ENCODE measurements at regions not wholly inside any gene's neighbourhood (a gene's known extent, or its start where the extent isn't known, plus 50 kb on each side); places are given as distances from the start of the nearest gene placed in this dataset.

DNA sequence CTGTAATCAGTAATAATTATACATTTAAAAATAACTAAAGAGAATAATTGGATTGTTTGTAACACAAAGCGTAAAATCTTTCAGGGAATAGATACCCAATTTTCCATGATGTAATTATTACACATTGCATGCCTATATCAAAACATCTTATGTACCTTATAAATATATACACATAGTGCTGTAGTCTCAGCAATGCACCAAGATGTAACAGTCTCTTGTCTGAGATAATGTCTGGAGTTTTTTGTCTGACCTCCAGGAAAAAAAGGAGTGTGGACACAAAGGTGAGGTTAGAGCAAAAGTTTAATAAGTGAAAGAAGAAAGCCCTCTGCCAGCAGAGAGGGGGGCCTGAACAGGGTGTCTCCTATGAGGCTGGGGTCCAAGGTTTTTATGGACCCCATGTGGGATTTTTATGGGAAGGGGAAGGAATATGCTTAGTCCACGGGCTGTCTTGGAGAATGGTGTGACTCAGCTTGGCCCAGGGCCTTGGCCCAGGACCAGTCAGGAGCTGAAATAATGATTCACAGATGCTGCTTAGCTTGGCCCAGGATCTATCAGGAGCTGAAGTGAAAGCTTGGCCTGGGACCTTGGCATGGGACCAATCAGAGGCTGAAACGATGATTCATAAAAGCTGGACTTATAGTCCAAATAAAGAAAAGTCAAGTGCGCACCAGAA, 545.0 kb downstream of the ZPLD1 start:
- 34 to 39% (median 35%) methylated on average over 4 of the region's 4 CpGs for WGBS, 4 donors
- peak overlapping the region in 2 of 5 donors; percentile 58 to 60 for H3K27ac ChIP-seq
- H3K36me3 ChIP-seq (replicated peaks in 1 of 2): no peaks in the 10 kb centered on the region
- H3K4me1 ChIP-seq (replicated peaks in 1 of 2): peaks cover 0 to 9% of the 10 kb centered on the region in 2 donors
- H3K9me3 ChIP-seq (replicated peaks in 1 of 3): no peaks in the 10 kb centered on the region
- H3K4me3 ChIP-seq: peak overlapping the region in 1 of 4 donors; percentile 22
- peak; percentile 88 to 96 (median 95) for DNase-seq
- TF ChIP-seq CTCF (IDR thresholded peaks at IDR 0.05) (no peak), POLR2A (IDR thresholded peaks at IDR 0.05) (no peak)
- intact Hi-C loops (cut with DNase I): no loop called here
- H3K27me3 ChIP-seq: no peaks in the 10 kb centered on the region

GRCh38 chr3:102980355-102980696, 545.5 kb downstream of the ZPLD1 start:
- intact Hi-C loops (cut with DNase I): no loop called here

DNA sequence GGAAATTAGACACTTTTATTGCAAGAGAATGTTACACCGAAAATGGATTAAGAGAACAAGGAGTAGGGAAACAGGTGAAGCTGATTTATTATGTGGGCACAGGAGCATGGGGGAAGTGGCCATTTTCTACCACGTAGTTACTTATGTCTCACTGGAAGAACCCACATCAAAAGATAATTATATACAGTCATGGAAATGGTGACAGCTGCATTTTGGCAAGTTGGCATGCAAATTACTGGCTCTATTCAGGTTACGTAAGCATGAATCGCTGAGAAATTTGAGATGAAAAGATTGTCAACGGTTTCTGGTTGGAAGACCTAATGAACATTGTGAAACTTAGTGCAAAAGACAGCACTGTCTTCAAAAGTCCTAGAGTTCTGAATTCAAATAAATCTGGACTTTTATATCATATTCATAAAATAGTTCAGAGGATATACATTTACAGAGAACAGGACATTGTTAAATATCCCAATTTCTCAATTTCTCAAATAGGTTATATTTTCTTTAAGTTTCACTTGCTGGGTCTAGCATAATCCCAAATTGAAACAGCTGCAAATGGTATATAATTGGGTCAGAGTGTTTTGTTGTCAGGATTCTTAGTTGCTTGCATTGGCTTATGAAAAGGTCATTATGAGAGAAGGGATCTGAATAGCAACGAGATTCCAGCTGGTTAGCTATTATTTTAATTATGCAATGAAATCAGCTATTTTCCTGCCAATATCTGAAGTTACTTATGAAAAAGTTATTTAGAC, 567.8 kb downstream of the ZPLD1 start:
- Histone ChIP-seq H3K4me3 (no peak overlapping the region), H3K27me3 (no peaks in the 10 kb centered on the region), H3K9me3 (replicated peaks in 1 of 3) (no peaks in the 10 kb centered on the region), H3K4me1 (replicated peaks in 1 of 2) (no peaks in the 10 kb centered on the region), H3K27ac (no peak overlapping the region), H3K36me3 (replicated peaks in 1 of 2) (no peaks in the 10 kb centered on the region)
- TF ChIP-seq CTCF (IDR thresholded peaks at IDR 0.05) (no peak), POLR2A (IDR thresholded peaks at IDR 0.05) (no peak)
- intact Hi-C loops (cut with DNase I): no loop called here
- DNase-seq: no peak
- WGBS, 4 donors: 67 to 74% (median 72%) methylated on average over 6 of the region's 6 CpGs

More at GRCh38 chr3:102980355-102980696, 545.5 kb downstream of the ZPLD1 start:
- no peaks in the 10 kb centered on the region for H3K9me3 ChIP-seq (replicated peaks in 1 of 3)
- H3K4me1 ChIP-seq (replicated peaks in 1 of 2): peaks cover 0 to 9% of the 10 kb centered on the region in 2 donors
- peak overlapping the region in 1 of 4 donors; percentile 22 for H3K4me3 ChIP-seq
- H3K27me3 ChIP-seq: no peaks in the 10 kb centered on the region
- DNase-seq: no peak
- H3K27ac ChIP-seq: peak overlapping the region in 3 of 5 donors; percentile 2 to 60 (median 58)
- TF ChIP-seq CTCF (IDR thresholded peaks at IDR 0.05): no peak
- TF ChIP-seq POLR2A (IDR thresholded peaks at IDR 0.05): no peak
- WGBS, 4 donors: 27 to 30% (median 28%) methylated on average over 1 of the region's 1 CpG
- H3K36me3 ChIP-seq (replicated peaks in 1 of 2): no peaks in the 10 kb centered on the region

- TF ChIP-seq POLR2A (IDR thresholded peaks at IDR 0.05): no peak
- TF ChIP-seq CTCF (IDR thresholded peaks at IDR 0.05): no peak
- Histone ChIP-seq H3K4me3 (no peak overlapping the region), H3K27me3 (no peaks in the 10 kb centered on the region), H3K4me1 (replicated peaks in 1 of 2) (no peaks in the 10 kb centered on the region), H3K36me3 (replicated peaks in 1 of 2) (no peaks in the 10 kb centered on the region), H3K9me3 (replicated peaks in 1 of 3) (no peaks in the 10 kb centered on the region), H3K27ac (no peak overlapping the region)
- intact Hi-C loops (cut with DNase I): no loop called here
- DNase-seq: no peak
- 69 to 78% (median 74%) methylated on average over 4 of the region's 4 CpGs for WGBS, 4 donors
Measured at GRCh38 chr3:103006526-103007183, 571.8 kb downstream of the ZPLD1 start.
